HG03432 (cell line): ENCODE measurements at regions not wholly inside any gene's neighbourhood (a gene's known extent, or its start where the extent isn't known, plus 50 kb on each side); places are given as distances from the start of the nearest gene placed in this dataset.

Source experiments
- ATAC-seq: cut with Tn5 transposase; IDR thresholded peaks from one replicate; pipeline ENCODE4 v1.9.1; 2021; ENCODE audit warnings: mild to moderate bottlenecking, moderate library complexity; ENCODE audit not compliant: unreplicated experiment

DNA sequence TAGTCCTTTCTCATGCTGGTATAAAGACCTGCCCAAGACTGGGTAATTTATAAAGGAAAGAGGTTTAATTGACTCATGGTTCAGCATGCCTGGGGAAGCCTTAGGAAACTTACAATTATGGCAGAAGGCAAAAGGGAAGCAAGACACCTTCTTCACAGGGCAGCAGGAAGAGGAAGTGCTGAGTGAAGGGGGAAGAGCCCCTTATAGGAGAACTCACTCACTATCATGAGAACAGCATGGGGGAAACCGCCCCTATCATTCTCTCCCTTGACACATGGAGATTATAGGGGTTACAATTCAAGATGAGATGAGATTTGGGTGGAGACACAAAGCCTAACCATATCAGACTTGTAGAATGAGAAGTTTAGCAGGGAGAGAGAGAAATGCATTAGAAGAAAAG is 373.3 kb upstream of the DIAPH2 start:
- ATAC-seq: no peak

DNA sequence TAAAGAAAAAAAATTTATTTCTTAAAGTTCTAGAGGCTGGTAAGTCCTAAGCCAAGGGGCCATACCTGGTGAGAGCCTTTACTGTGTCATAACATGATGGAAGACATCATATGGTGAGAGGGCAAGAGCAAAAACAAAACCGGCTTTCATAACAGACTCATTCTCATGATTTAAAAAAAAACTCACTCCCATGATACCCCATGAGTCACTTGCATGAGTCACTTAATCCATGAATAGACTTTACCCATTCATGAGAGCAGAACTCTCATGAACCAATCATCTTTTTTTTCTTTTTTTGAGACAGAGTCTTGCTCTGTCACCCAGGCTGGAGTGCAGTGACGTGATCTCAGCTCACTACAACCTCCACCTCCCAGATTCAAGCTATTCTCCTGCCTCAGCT is 369.7 kb upstream of the DIAPH2 start:
- ATAC-seq: no peak

DNA sequence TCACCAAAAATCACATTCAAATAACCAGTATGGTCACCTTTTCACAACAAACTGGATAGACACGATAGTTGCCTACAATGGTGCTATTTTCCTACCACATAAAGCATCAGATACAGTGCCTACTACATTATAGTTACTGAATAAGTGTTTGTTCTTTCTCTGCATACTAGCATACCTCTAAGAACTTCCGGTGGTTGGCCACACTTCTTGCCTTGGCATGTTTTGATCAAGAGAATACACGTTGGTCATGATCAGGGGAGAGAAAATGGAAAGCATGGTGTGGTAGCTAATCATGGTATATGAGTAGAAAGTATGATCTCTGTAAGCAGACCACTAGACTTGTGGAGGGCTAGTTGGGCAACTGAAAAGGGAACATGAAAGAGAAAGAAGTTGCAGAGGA is 322.8 kb upstream of the DIAPH2 start:
- ATAC-seq: no peak

DNA sequence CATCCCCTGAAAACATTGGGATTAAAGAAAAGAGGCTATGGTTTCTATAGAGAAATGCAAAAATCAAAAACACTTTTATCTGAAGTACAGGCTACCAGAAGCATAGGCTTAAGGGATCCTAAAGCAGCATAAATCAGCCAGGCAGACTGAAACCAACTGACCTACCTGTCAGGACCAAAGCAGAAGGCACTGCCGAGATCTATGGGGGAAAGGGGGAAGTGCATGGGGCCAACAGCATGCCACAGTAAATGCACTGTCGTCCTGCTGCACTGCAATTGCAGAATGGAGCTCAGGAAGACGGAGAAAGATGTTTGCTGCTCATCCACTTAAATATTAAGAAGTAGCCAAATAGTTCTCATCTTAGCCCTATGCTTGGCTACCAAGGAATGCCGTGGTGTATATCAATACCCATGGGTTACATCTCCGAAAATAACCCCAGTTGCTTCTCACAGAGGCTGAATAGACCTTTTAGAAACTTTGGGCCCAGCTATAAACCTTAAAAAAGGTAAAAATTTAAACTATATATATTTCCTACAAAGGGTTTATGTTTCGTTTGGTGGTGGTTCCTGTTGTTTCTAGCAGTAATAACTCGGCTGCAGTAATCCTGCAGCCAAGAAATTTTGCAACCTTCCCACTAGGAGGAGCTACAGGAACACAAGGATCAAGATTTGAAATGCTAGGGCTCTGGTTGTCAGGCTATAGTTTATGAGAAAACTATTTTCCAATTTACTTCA is 312.2 kb upstream of the DIAPH2 start:
- ATAC-seq: peak; percentile 79

DNA sequence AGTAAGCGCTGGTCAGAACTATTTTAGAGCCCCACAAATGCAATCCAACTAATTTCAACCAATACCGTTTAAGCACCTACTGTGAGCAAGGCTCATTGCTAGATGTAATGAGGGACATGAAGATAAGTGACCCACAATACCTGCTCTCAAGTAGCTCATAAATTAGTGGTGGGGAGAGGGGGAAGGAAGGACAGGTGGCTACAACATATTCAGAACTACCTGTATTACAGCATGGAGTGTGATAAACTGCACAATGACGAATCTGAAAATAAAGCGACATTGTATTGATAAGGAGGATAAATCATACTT is 311.6 kb upstream of the DIAPH2 start:
- no peak for ATAC-seq

DNA sequence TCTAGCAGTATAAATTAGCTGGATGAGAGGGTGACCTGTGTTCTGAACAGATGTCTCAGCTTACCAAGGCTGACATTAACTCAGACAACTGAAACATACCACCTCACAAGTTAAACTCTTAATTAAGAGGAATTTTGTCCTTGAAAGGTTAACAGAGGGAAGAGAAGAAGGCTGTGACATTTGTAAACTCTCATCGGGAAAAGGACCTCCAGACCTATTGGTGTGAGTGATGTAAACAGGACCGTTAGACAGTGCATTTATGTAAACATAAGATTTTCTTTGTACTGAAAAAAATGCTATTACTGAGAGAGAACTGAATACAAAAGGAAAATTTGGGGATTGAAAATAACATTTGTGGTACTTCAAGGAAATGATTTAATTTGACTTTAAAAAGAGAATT is 308.4 kb upstream of the DIAPH2 start:
- no peak for ATAC-seq

DNA sequence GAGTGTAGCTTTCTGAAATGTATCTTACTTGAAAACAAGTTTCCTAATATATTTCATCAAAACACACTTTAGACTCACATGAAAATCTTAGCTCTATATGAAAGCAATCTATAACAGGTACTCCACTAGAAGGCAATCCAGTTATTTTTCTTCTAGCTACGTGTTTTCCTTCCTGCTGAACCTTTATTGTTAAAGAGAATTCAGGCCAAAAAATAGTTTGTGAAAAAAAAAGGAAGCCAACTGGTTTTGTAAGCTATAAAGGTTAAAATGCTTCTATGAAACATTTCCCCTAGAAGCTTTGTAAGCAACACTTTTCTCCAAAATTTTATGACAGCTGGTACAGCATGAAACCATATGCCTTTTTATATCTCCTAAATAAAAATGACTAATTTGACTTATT is 304.7 kb upstream of the DIAPH2 start:
- ATAC-seq: no peak

DNA sequence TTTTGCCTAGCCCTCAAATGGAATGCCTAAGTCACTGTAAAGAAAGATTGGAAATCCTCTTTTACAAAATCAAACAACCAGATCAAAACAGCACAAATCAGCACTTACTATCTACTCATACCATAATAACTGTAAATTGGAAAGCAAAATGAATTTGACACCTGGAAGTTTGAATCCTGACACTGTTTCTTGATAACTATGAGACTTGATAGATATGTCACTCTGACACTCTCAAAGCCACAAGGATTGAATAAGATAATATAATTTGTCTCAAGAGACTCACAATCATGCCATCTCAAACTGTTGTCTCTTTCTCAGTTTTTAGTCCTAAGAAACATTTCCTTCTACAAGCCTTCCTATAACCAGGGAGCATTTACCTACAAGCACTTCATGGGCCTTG is 302.6 kb upstream of the DIAPH2 start:
- no peak for ATAC-seq

DNA sequence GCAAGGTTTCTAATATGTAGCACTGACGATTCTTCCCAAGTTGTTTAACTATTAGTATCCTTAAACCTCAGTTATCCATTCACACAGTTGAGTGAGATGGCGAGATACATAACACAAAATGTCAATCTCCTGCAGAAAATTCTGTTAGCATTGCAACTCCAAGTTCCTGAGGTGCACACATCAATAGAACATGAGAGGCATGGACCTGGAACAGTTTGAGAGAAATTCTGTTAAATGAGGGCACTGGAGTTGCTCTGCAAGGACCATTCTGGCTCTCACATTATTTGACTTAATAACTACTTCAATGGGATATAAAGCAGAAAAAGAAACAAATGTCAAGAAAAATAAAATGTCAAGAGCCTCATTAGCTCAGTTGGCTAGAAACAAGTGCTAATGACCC is 301.2 kb upstream of the DIAPH2 start:
- no peak for ATAC-seq

DNA sequence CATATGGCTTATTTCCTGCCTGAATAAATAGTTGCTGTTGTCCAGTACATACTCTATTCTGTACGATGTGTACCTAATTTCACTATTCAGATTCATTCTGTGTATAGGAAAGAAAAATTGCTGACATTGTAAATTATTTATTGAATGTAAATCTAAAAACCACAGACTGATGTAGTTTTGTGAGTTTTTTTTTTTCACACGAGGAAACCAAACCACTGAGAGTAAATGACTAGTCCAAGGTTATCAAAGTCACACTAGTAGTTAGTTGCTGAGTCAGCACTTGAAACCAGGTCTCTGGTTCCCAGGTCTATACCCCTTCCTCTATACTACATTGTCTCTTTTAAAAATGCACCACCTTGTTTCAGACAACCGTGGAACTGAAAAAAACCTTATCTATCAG is 298.3 kb upstream of the DIAPH2 start:
- ATAC-seq: no peak

DNA sequence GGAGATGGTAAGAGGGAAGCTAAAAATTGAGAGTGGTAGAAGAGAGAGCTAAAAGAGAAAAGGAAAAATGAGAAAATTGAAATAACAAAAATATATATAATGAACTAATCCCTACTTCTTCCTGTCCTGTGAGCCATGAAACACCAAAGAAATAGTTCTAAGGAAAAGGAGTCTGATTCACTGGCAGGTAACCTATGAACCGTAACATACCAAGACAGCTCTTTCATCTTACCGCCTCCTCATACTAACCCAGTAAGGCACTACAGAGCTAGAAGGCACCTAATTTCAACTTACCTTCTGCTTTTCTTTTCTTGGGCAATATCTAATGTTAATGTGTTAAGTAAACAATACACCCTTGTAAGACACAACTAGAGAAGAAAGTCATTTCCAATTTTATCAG is 297.7 kb upstream of the DIAPH2 start:
- no peak for ATAC-seq

DNA sequence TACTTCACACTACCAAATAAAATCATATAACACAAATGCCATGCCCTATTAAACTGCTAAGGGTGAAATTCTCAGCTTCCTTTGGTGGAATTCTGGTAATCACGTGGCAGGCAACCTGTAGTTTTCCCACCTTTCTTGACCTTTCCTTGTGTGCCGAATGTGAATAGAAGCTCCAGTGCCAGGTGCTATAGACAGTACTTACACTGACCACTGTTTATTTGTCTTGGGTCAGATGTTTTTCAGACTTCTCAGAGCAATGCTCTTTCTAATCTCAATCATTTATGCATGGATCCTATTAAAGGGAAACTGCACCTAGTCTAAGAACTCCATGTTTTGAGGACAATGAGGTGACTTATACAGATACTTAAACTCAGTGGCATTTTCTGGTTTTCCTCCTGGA is 296.8 kb upstream of the DIAPH2 start:
- no peak for ATAC-seq

DNA sequence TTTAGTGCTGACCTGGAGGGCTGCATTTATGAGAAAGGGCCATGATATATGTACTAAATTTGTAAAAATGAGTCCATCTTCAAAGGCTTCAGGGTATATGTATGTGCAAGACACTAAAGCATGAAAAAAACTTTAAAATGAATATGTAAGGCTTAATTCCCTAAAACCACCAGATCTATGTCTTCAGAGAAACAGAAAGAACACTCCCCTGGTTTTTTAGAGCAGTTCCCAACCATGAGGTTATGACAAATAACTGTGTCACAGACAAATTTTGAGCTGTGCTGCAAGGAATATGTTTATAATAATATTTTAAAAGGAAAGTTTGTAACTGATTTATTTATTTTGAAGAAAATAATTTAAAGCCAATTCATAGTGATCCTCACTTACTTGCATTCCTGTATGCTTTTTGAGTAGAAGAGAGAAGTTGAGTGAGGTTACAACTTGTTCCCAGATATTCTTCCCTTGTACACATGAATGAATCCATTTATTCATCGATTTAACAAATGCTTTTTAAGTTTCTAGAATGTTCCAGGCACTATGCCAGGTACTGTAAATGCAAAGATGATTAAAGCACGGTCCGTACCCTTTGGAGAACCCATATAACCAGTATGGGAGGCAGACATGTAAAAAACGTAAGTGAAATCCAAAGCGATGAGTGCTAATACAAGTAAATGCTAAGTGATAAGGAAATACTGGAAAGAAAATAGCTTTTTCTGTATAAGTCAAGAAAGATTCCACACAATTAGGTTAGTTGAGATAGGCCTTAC is 295.2 kb upstream of the DIAPH2 start:
- no peak for ATAC-seq

DNA sequence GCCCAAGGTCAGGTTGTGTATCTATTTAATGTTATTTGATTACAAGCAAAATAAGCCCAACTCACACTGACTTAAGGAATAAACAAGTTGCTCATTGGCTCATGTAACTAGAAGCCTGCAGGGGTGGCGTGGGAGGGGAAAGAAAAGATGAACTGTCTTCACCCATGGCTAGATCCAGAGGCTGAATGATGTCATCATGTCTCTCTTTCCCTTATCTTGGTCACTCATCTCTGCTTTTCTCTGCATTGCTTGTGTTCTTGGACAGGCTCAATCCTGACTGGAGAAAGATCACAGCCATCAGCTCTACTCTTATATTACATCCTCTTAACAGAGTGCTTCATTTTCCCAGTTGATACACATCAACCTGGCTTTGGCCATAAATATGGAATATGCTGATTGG is 290.0 kb upstream of the DIAPH2 start:
- no peak for ATAC-seq

DNA sequence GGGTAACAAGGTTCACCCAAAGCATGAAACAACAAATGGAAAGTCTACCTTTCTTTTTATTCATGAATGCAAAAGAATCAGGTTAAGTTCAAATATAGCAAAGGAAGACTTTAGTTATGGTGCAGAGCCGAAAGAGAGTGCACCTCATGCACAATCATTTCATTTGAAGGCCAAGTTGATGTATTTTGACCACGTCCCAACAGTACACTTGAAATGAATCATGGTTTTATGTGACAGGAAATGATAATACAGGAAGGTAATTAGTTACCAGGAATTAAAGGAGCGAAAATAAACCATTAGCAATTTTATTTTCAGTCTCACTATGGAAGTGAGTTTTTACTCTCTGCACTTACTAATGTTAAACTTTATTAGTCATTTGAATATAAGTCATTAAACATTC is 281.2 kb upstream of the DIAPH2 start:
- ATAC-seq: no peak

DNA sequence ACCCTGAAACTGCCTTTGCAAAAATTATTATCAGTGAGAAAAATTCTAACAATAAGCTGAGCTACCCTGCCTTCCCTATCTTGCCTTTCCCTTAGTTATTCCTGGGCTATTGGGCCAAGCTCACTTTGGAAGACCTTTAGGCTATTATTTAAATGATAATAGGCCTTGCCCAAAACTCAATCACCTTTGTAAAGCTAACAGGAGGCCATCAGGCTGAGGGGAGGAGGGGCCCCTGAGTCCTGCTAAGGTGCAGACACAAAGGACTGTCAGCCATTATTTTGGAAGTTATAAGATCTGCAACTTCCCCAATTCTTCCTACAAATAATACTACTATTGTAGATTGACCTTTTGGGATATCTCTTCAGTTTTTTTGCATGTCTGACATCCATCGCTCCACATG is 278.8 kb upstream of the DIAPH2 start:
- ATAC-seq: no peak

DNA sequence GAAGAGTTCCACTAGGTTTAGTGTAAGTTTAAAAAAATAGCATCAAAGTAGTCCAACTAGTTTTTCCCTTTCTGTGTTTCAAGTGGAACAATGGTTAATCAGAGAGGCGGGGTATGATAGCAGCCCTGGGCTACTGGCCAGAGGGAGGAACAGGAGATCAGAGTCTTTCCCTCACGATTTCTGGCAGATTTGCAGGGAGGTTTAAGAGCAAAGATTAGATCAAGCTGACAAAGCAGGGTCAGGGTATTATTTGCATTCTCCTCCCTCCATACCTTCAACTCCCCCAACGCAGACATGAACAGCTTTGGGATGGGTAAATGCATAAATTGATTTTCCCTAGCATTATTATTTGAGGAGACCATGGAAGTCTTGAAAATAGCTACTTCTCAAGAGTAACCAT is 277.6 kb upstream of the DIAPH2 start:
- no peak for ATAC-seq

DNA sequence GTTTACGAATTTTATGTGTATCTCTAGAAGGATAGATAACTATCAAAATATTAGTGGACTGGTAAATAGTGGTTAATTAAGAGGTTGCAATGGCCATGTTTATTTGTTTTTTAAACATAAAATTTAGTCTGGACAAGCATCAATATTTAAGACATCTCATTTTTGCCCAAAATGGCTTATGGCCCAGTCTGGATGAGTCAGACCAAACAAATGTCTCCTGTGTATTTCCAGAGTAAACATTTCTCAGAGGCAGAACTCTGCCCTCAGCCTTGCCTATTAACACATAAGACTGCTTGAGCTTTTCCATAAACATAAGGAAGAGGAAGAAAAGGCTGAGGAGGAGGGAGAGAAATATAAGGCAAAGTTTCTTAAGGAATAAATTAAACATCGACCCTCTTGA is 277.1 kb upstream of the DIAPH2 start:
- ATAC-seq: no peak

DNA sequence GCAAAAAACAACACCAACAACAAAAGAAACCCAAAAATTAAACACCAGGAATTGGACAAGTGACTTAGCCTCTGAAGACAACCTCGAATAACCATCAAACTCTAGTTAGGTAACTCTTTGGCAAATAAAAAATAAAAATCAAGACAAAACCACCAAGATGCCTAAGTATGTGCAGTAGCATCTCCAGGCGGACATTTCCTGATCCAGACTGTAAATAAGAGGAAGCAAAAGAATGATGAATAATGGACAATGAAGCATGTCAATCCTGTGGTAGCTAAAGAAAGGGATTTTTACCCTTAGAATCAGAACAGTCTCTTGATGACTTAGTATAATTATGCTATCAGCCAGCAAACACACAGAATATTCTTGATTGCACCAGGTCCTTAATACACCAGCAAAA is 276.7 kb upstream of the DIAPH2 start:
- no peak for ATAC-seq

DNA sequence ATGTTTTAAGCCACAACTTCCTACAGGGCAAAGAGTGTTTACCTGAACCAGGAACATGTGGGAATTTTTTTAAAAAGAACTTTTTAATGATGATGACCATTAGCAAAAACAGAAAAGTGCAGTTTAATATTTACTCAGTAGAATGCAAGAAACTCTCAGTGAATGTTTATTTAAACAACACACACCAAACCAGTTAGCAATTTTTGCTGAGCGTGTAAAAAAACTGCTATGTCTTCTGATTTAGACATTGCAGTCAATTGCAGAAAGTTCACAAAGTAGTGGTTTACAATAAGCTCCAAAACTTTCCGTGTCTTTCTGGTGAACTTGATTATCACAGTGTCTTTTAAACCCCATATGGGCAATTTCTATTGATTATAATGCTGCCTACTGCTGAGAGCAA is 273.7 kb upstream of the DIAPH2 start:
- ATAC-seq: no peak

DNA sequence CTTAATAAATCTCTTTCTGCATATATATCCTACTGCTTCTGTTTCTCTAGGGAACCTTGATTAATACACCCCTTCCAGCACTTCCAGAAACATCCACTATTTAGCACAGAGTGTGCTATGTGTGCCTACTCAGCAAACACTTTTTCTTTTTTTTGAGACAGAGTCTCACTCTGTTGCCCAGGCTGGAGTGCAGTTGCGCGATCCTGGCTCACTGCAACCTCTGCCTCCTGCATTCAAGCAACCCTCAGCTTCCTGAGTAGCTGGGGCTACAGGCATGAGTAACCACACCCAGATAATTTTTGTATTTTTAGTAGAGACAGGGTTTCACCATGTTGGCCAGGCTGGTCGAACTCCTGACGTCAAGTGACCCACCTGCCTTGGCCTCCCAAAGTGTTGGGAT is 266.9 kb upstream of the DIAPH2 start:
- no peak for ATAC-seq

DNA sequence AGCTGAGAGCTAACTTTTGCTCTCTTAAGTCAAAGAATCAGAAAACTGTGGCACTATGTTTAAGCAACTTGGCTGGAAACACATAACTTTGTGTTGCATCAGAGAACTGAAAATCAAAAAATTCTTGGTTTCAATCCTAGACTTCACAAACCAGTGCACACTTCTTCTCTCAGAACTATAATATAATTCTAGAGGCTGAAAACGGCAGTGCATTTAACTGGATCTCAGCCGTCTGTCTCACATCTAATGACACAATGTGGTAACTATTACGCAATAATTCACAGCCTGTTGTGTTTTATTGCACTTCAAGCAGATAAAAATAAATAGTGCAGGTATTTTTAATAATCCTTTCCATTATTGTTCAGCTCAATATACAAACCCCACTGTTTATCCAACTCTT is 260.6 kb upstream of the DIAPH2 start:
- no peak for ATAC-seq

DNA sequence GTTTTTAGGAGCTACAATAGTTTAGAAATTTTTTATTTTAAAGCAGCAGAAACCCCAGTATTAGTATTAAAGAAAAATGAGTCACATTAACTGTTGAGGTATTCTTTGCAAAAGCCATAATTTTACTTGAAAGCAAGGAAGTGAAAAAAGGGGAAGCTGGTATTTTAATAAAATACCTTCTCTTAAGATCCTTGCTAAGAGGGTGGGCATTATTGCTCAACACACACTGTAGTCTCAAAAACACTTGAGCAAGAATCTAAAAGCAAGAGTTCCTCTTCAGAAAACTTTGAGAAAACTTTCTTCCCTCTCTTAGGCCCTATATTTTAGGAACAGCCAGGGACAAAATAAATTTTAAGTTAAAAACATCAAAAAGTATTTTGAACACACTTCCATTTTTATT is 259.4 kb upstream of the DIAPH2 start:
- no peak for ATAC-seq
